HepG2 (cell line): ENCODE measurements at regions not wholly inside any gene's neighbourhood (a gene's known extent, or its start where the extent isn't known, plus 50 kb on each side); places are given as distances from the start of the nearest gene placed in this dataset.

Experiments
- ATAC-seq: fragments of 200-7000 bp; cut with Tn5 transposase; 3 replicates; pipeline ENCODE4 v1.9.1; 2020; ENCODE audit warnings: mild to moderate bottlenecking, moderate library complexity
- BruUV-seq: library from RNA; stranded (reverse); fragments of 400-500 nt; replicated peaks from 2 replicates; lab custom pipeline; 2021; lab: Mats Ljungman, UMichigan
- CTCF ChIA-PET: fragments of 300-600 bp; formaldehyde crosslinking; extraction: SDS; loops from one replicate; lab custom pipeline; 2021; ENCODE audit warnings: low total read pairs, inconsistent platforms, low intra/inter-chr PET ratio; lab: Yijun Ruan, JAX
- POLR2A ChIA-PET: fragments of 350-600 bp; sonication (Branson Sonifier 250); formaldehyde crosslinking; loops from one replicate; lab custom pipeline; 2020; ENCODE audit warnings: antibody characterized with exemption, inconsistent platforms; lab: Yijun Ruan, JAX
- DNase-seq: peaks from one replicate; pipeline ENCODE4 v3.0.0-alpha.2; 2015; ENCODE audit warnings: low spot score
- FAIRE-seq: peaks from 3 replicates; lab custom pipeline; 2011; peaks lifted over from hg19 to GRCh38; lab: Jason Lieb, UNC
- H2AFZ ChIP-seq: one replicate; pipeline ENCODE4 v1.6.1; 2011; ENCODE audit warnings: low read length, inconsistent platforms
- H3K27ac ChIP-seq: fragments of 300-600 bp; 3 replicates; pipeline ENCODE4 v1.8.0; 2011; ENCODE audit warnings: mixed run types, mild to moderate bottlenecking, mixed read lengths, low read length, inconsistent platforms; ENCODE audit not compliant: insufficient read depth; ENCODE audit errors: extremely low read length
- H3K27me3 ChIP-seq, 2 experiments: fragments of 200-600 bp in 1 of 2; 2 replicates in 1 of 2; 3 replicates in 1 of 2; pipeline versions ENCODE4 v1.6.0 to v1.8.0; 2011; ENCODE audit warnings: low read length in 2 of 2, mild to moderate bottlenecking in 2 of 2, moderate library complexity in 2 of 2, inconsistent platforms in 1 of 2; ENCODE audit not compliant: insufficient read depth in 2 of 2, control insufficient read depth in 1 of 2
- H3K36me3 ChIP-seq, 2 experiments: fragments of 200-600 bp in 1 of 2; replicated peaks in 1 of 2; 2 replicates in 1 of 2; 3 replicates in 1 of 2; pipeline versions ENCODE4 v1.5.1 to v1.8.0; 2011; ENCODE audit warnings: low read length in 2 of 2, inconsistent platforms in 1 of 2; ENCODE audit not compliant: insufficient read depth in 2 of 2, control insufficient read depth in 1 of 2
- H3K4me1 ChIP-seq: 2 replicates; pipeline ENCODE4 v1.5.1; 2012; ENCODE audit warnings: low read length, inconsistent platforms; ENCODE audit not compliant: insufficient read depth
- H3K4me2 ChIP-seq: 2 replicates; pipeline ENCODE4 v1.6.0; 2011; ENCODE audit warnings: low read depth, low read length, inconsistent platforms
- H3K4me3 ChIP-seq, 3 experiments: fragments of 200-600 bp in 1 of 3; sonication (generic), shearing (Covaris generic) in 1 of 3; replicated peaks in 1 of 3; 2 replicates each; pipeline ENCODE4 v1.5.1; 2011 to 2016; ENCODE audit warnings: low read length in 3 of 3, inconsistent platforms in 2 of 3, low read depth in 2 of 3, mild to moderate bottlenecking in 2 of 3, control low read depth in 1 of 3, mixed read lengths in 1 of 3; ENCODE audit not compliant: insufficient read depth in 1 of 3
- H3K79me2 ChIP-seq: one replicate; pipeline ENCODE4 v1.6.1; 2011; ENCODE audit warnings: low read length, inconsistent platforms; ENCODE audit not compliant: insufficient read depth
- H3K9ac ChIP-seq: 2 replicates; pipeline ENCODE4 v1.6.0; 2011; ENCODE audit warnings: mild to moderate bottlenecking, low read depth, low read length, inconsistent platforms; ENCODE audit not compliant: insufficient read depth
- H3K9me3 ChIP-seq: 2 replicates; pipeline ENCODE4 v1.5.1; 2012; ENCODE audit warnings: mild to moderate bottlenecking, low read length
- H4K20me1 ChIP-seq: 2 replicates; pipeline ENCODE4 v1.6.0; 2011; ENCODE audit warnings: inconsistent platforms, mild to moderate bottlenecking, low read length, moderate library complexity; ENCODE audit not compliant: insufficient read depth
- EEA1 ChIP-seq: sonication (generic); formaldehyde crosslinking; IDR thresholded peaks from 2 replicates; pipeline ENCODE4 v1.5.1; 2020; ENCODE audit warnings: mild to moderate bottlenecking, missing genetic modification reagents, borderline replicate concordance
- NCOA2 ChIP-seq: sonication (generic); formaldehyde crosslinking; IDR thresholded peaks from 2 replicates; pipeline ENCODE4 v1.8.0; 2022; ENCODE audit warnings: inconsistent platforms
- RNF2 ChIP-seq: fragments of 450-650 bp; conservative IDR thresholded peaks from 2 replicates; pipeline ENCODE4 v1.6.1; 2016; ENCODE audit warnings: low read depth
- TFDP2 ChIP-seq: sonication (generic); formaldehyde crosslinking; IDR thresholded peaks from 2 replicates; pipeline ENCODE4 v1.4.0; 2020; ENCODE audit warnings: missing genetic modification reagents
- ZMYM4 ChIP-seq: sonication (generic); formaldehyde crosslinking; IDR thresholded peaks from 2 replicates; pipeline ENCODE4 v1.8.1; 2023; ENCODE audit warnings: mild to moderate bottlenecking, missing genetic modification reagents
- ZNF792 ChIP-seq: IDR thresholded peaks from 2 replicates; pipeline ENCODE4 v1.6.1; 2016
- WGBS: methylation state at CpG from one replicate; pipeline ENCODE4 v1.1.6; 2017; ENCODE audit warnings: low lambda C conversion rate; 5-methylcytosine and 5-hydroxymethylcytosine counted together
- in situ Hi-C: cut with HindIII; loops from 2 replicates; pipeline ENCODE4 v1.10.0; 2017; ENCODE audit warnings: low pct_unique_long_range_greater_than_20kb; ENCODE audit not compliant: extremely low pct_ligation_motif_present
- intact Hi-C: fragments of 100-400 bp; cut with micrococcal nuclease; formaldehyde crosslinking; loops from one replicate; pipeline ENCODE4 v1.10.0; 2022; ENCODE audit not compliant: unreplicated experiment
- TF ChIP-seq, protein P1 (sequence below): sonication (generic); formaldehyde crosslinking; IDR thresholded peaks from 2 replicates; pipeline ENCODE4 v1.4.0; 2020; ENCODE audit warnings: missing genetic modification reagents
- TF ChIP-seq, protein P2 (sequence below): sonication (generic); IDR thresholded peaks from 2 replicates; pipeline ENCODE4 v1.6.1; 2016; ENCODE audit warnings: low read depth, borderline replicate concordance

- no peak overlapping the region for H3K4me2 ChIP-seq
- no peak overlapping the region for H3K27ac ChIP-seq
- no peaks in the 10 kb centered on the region for H3K79me2 ChIP-seq
- H4K20me1 ChIP-seq: no peaks in the 10 kb centered on the region
- CTCF ChIA-PET: no interaction called here
- no peaks in the 10 kb centered on the region for H3K36me3 ChIP-seq
- no peak overlapping the region for H3K9ac ChIP-seq
- H3K4me1 ChIP-seq: peaks cover 46% of the 10 kb centered on the region
- no peak overlapping the region for H3K4me3 ChIP-seq
- no peaks in the 10 kb centered on the region for H3K9me3 ChIP-seq
- ATAC-seq: no peak
- no peak for TF ChIP-seq NCOA2 (CRISPR knock-in tag)
- TF ChIP-seq, protein P1, sequence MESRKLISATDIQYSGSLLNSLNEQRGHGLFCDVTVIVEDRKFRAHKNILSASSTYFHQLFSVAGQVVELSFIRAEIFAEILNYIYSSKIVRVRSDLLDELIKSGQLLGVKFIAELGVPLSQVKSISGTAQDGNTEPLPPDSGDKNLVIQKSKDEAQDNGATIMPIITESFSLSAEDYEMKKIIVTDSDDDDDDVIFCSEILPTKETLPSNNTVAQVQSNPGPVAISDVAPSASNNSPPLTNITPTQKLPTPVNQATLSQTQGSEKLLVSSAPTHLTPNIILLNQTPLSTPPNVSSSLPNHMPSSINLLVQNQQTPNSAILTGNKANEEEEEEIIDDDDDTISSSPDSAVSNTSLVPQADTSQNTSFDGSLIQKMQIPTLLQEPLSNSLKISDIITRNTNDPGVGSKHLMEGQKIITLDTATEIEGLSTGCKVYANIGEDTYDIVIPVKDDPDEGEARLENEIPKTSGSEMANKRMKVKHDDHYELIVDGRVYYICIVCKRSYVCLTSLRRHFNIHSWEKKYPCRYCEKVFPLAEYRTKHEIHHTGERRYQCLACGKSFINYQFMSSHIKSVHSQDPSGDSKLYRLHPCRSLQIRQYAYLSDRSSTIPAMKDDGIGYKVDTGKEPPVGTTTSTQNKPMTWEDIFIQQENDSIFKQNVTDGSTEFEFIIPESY (CRISPR knock-in tag): peak; percentile 28; the same call in 1 of the 2 replicates
- no peak for TF ChIP-seq ZMYM4 (CRISPR knock-in tag)
- TF ChIP-seq ZNF792 (CRISPR knock-in tag): no peak
- peaks cover 0 to 4% of the 10 kb centered on the region in 2 experiments; a peak in 2 of 5 replicates for H3K27me3 ChIP-seq
- FAIRE-seq: no peak
- WGBS: 88% methylated on average over 4 of the region's 4 CpGs
- intact Hi-C loops: no loop called here
- no TSS peak for BruUV-seq
- POLR2A ChIA-PET: no interaction called here
- DNase-seq: no peak
- H2AFZ ChIP-seq: no peak overlapping the region
- in situ Hi-C loops: no loop called here
Measured at GRCh38 chr3:187952849-187953248, 201.1 kb upstream of the LPP start.

- intact Hi-C loops: no loop called here
- Histone ChIP-seq H3K9me3 (no peaks in the 10 kb centered on the region), H4K20me1 (no peaks in the 10 kb centered on the region), H3K4me3 (no peak overlapping the region; a peak in 1 of 6 replicates), H3K27me3 (peaks cover 0 to 4% of the 10 kb centered on the region in 2 experiments; a peak in 2 of 5 replicates), H3K27ac (no peak overlapping the region), H2AFZ (no peak overlapping the region), H3K4me1 (peaks cover 50% of the 10 kb centered on the region), H3K4me2 (peak overlapping the region; percentile 44), H3K36me3 (no peaks in the 10 kb centered on the region), H3K79me2 (no peaks in the 10 kb centered on the region), H3K9ac (no peak overlapping the region)
- FAIRE-seq: no peak
- ATAC-seq: no peak
- POLR2A ChIA-PET: interaction anchor here (1.0 to 1.9 kb wide), 4 partner anchors 13 to 204 kb away, joined by 3 to 15 read pairs (median 4); no protein-coding TSS in a partner anchor
- 24% methylated on average over 2 of the region's 2 CpGs for WGBS
- in situ Hi-C loops: no loop called here
- CTCF ChIA-PET: no interaction called here
- no peak for DNase-seq
- BruUV-seq: no TSS peak
- TF ChIP-seq, protein P2, sequence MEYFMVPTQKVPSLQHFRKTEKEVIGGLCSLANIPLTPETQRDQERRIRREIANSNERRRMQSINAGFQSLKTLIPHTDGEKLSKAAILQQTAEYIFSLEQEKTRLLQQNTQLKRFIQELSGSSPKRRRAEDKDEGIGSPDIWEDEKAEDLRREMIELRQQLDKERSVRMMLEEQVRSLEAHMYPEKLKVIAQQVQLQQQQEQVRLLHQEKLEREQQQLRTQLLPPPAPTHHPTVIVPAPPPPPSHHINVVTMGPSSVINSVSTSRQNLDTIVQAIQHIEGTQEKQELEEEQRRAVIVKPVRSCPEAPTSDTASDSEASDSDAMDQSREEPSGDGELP: peak; percentile 40; the same call in 1 of the 2 replicates
- TF ChIP-seq EEA1 (CRISPR knock-in tag) (no peak), TFDP2 (CRISPR knock-in tag) (0 out of 2 replicates have a peak, but pooled peaks have one; percentile 16), RNF2 (no peak)
Measured at GRCh38 chr3:187954516-187954872, 199.5 kb upstream of the LPP start.
